B cell (primary cell): ENCODE measurements at regions not wholly inside any gene's neighbourhood (a gene's known extent, or its start where the extent isn't known, plus 50 kb on each side); places are given as distances from the start of the nearest gene placed in this dataset.

Experiments
- CTCF ChIP-seq: fragments of 200-600 bp; IDR thresholded peaks from one replicate; pipeline ENCODE4 v1.8.0; 2022; ENCODE audit warnings: antibody characterized with exemption, mild to moderate bottlenecking
- EZH2 ChIP-seq: IDR thresholded peaks from 2 replicates; pipeline ENCODE4 v1.6.1; 2012; ENCODE audit warnings: borderline replicate concordance, low read depth, mild to moderate bottlenecking, moderate library complexity, low read length; ENCODE audit not compliant: insufficient read depth, poor library complexity, severe bottlenecking

GRCh38 chr17:68697850-68698361 is 96.7 kb upstream of the FAM20A start:
- TF ChIP-seq CTCF (no peak), EZH2 (no peak)
